BJ (cell line): ENCODE measurements at regions not wholly inside any gene's neighbourhood (a gene's known extent, or its start where the extent isn't known, plus 50 kb on each side); places are given as distances from the start of the nearest gene placed in this dataset.

Source experiments
- CTCF ChIA-PET: fragments of 350-600 bp; formaldehyde crosslinking; extraction: SDS; loops from one replicate; lab custom pipeline; 2021; ENCODE audit warnings: antibody characterized with exemption, inconsistent platforms; lab: Yijun Ruan, JAX
- POLR2A ChIA-PET: fragments of 300-600 bp; sonication (Branson Sonifier 250); formaldehyde crosslinking; extraction: SDS; loops from one replicate; lab custom pipeline; 2021; ENCODE audit warnings: antibody characterized with exemption; lab: Charles Lee
- DNase-seq: peaks from one replicate; pipeline ENCODE4 v3.0.0-alpha.2; 2011; ENCODE audit warnings: low read depth
- H3K27me3 ChIP-seq: 2 replicates; pipeline ENCODE4 v1.6.0; 2011; ENCODE audit warnings: low read length; ENCODE audit not compliant: control insufficient read depth, insufficient read depth
- H3K36me3 ChIP-seq: 2 replicates; pipeline ENCODE4 v1.5.1; 2011; ENCODE audit warnings: low read length; ENCODE audit not compliant: control insufficient read depth, insufficient read depth
- H3K4me3 ChIP-seq: 2 replicates; pipeline ENCODE4 v1.5.1; 2011; ENCODE audit warnings: low read depth, mild to moderate bottlenecking, control low read depth, low read length
- CTCF ChIP-seq: IDR thresholded peaks from 2 replicates; pipeline ENCODE4 v1.5.1; 2011; ENCODE audit warnings: low read depth, mild to moderate bottlenecking, control low read depth, inconsistent platforms, low read length, moderate library complexity; ENCODE audit not compliant: insufficient read depth

GRCh38 chr6:14880677-14881076 lies 365.2 kb upstream of the JARID2 start:
- CTCF ChIA-PET, result no interaction called here
- DNase-seq, result no peak

GRCh38 chr6:14881398-14881797 lies 364.5 kb upstream of the JARID2 start:
- TF ChIP-seq CTCF, result no peak
- Histone ChIP-seq H3K36me3 (no peaks in the 10 kb centered on the region), H3K4me3 (no peak overlapping the region), H3K27me3 (no peaks in the 10 kb centered on the region)
- ChIA-PET CTCF (no interaction called here), POLR2A (interaction anchor here (0.6 kb wide), 1 partner anchor 417 kb away, joined by 10 read pairs; no protein-coding TSS in a partner anchor)
- DNase-seq, result no peak

More at GRCh38 chr6:14880677-14881076, 365.2 kb upstream of the JARID2 start:
- no peaks in the 10 kb centered on the region for H3K36me3 ChIP-seq
- POLR2A ChIA-PET, result interaction anchor here (0.6 kb wide), 1 partner anchor 417 kb away, joined by 10 read pairs; no protein-coding TSS in a partner anchor
- no peak for TF ChIP-seq CTCF
- no peak overlapping the region for H3K4me3 ChIP-seq
- H3K27me3 ChIP-seq, result no peaks in the 10 kb centered on the region

GRCh38 chr6:14882394-14883026 lies 363.4 kb upstream of the JARID2 start:
- CTCF ChIA-PET, result no interaction called here
- no peak for TF ChIP-seq CTCF
- Histone ChIP-seq H3K36me3 (no peaks in the 10 kb centered on the region), H3K4me3 (no peak overlapping the region), H3K27me3 (no peaks in the 10 kb centered on the region)
- POLR2A ChIA-PET, result no interaction called here
- no peak for DNase-seq

- ChIA-PET POLR2A (no interaction called here), CTCF (no interaction called here)
- H3K4me3 ChIP-seq, result no peak overlapping the region
- no peak for TF ChIP-seq CTCF
- no peaks in the 10 kb centered on the region for H3K27me3 ChIP-seq
- no peak for DNase-seq
- no peaks in the 10 kb centered on the region for H3K36me3 ChIP-seq
Measured at GRCh38 chr6:14883921-14884320, 361.9 kb upstream of the JARID2 start.

GRCh38 chr6:14885498-14885897 lies 360.4 kb upstream of the JARID2 start:
- H3K36me3 ChIP-seq, result no peaks in the 10 kb centered on the region
- no peak for TF ChIP-seq CTCF
- POLR2A ChIA-PET, result no interaction called here
- H3K27me3 ChIP-seq, result no peaks in the 10 kb centered on the region
- H3K4me3 ChIP-seq, result no peak overlapping the region
- CTCF ChIA-PET, result interaction anchor here (0.6 to 1.3 kb wide), 3 partner anchors 9 to 189 kb away, joined by 3 to 5 read pairs (median 4); no protein-coding TSS in a partner anchor
- no peak for DNase-seq
